ENCODE measurements at regions not wholly inside any gene's neighbourhood (a gene's known extent, or its start where the extent isn't known, plus 50 kb on each side); places are given as distances from the start of the nearest gene placed in this dataset.
"Not testable (repeated sequence)": the region's sequence is repeated elsewhere in the genome, so short reads cannot be mapped to it uniquely, and the experiment has no call there.

DNA sequence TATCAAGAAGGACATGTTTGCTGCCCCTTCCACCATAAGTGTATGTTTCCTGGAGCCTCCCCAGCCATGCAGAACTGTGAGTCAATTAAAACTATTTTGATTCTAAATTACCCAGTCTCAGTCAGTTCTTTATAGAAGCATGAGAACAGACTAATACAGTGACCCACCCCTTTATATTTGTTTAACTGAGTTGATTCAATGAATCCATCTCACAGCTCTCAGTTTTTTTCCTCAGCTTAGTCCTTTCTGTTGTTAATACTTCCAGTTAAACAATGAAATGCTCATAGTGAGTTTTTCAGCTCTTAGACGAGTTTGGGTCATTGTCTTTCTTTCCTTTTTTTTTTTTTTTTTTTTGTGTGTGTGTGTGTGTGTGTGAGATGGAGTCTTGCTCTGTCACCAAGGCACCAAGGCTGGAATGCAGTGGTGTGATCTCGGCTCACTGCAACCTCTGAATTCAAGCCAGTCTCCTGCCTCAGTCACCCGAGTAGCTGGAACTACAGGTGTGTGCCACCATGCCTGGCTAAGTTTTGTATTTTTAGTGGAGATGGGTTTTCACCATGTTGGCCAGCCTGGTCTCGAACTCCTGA, 417.9 kb upstream of the ZNG1F start:
- not testable (repeated sequence) for TF ChIP-seq CTCF, POLR2A (IDR thresholded peaks at IDR 0.05)
